Endothelial cell of hepatic sinusoid (primary cell): ENCODE measurements at regions not wholly inside any gene's neighbourhood (a gene's known extent, or its start where the extent isn't known, plus 50 kb on each side); places are given as distances from the start of the nearest gene placed in this dataset.
"Not testable (repeated sequence)": the region's sequence is repeated elsewhere in the genome, so short reads cannot be mapped to it uniquely, and the experiment has no call there.

Source experiments
- in situ Hi-C: cut with HindIII; loops from 2 replicates; pipeline ENCODE4 v1.10.0; 2017; ENCODE audit warnings: low sequenced_read_pairs

GRCh38 chr13:110045919-110046318, 259.5 kb upstream of the IRS2 start:
- in situ Hi-C loops = no loop called here

- in situ Hi-C loops = no loop called here
Observed at GRCh38 chr13:110045202-110045601, 258.8 kb upstream of the IRS2 start.

GRCh38 chr13:110044551-110045111, 258.2 kb upstream of the IRS2 start:
- in situ Hi-C loops = no loop called here

GRCh38 chr13:110042253-110042950, 256.0 kb upstream of the IRS2 start:
- in situ Hi-C loops = no loop called here

GRCh38 chr13:110041638-110042037, 255.3 kb upstream of the IRS2 start:
- in situ Hi-C loops = not testable (repeated sequence)

GRCh38 chr13:110037925-110038573, 251.7 kb upstream of the IRS2 start:
- in situ Hi-C loops = no loop called here

- in situ Hi-C loops = no loop called here
Observed at GRCh38 chr13:110036060-110036459, 249.7 kb upstream of the IRS2 start.

- in situ Hi-C loops = no loop called here
Observed at GRCh38 chr13:110034031-110034549, 247.7 kb upstream of the IRS2 start.

GRCh38 chr13:110032969-110033368, 246.6 kb upstream of the IRS2 start:
- in situ Hi-C loops = no loop called here

- in situ Hi-C loops = no loop called here
Observed at GRCh38 chr13:110030394-110030928, 244.1 kb upstream of the IRS2 start.

GRCh38 chr13:110028838-110029621, 242.6 kb upstream of the IRS2 start:
- in situ Hi-C loops = loop anchor here (10.0 kb wide), 1 partner anchor 64 kb away; no protein-coding TSS in a partner anchor

- in situ Hi-C loops = loop anchor here (10.0 kb wide), 1 partner anchor 64 kb away; no protein-coding TSS in a partner anchor
Observed at GRCh38 chr13:110028311-110028710, 241.9 kb upstream of the IRS2 start.

- in situ Hi-C loops = loop anchor here (10.0 kb wide), 1 partner anchor 63 kb away; no protein-coding TSS in a partner anchor
Observed at GRCh38 chr13:110027470-110028240, 241.3 kb upstream of the IRS2 start.

- in situ Hi-C loops = loop anchor here (10.0 kb wide), 1 partner anchor 60 kb away; no protein-coding TSS in a partner anchor
Observed at GRCh38 chr13:110024645-110024980, 238.2 kb upstream of the IRS2 start.

- in situ Hi-C loops = loop anchor here (10.0 kb wide), 1 partner anchor 59 kb away; no protein-coding TSS in a partner anchor
Observed at GRCh38 chr13:110023729-110024644, 237.6 kb upstream of the IRS2 start.

GRCh38 chr13:110018009-110018408, 231.6 kb upstream of the IRS2 start:
- in situ Hi-C loops = no loop called here

- in situ Hi-C loops = no loop called here
Observed at GRCh38 chr13:110017379-110017778, 231.0 kb upstream of the IRS2 start.

- in situ Hi-C loops = no loop called here
Observed at GRCh38 chr13:110015253-110015652, 228.9 kb upstream of the IRS2 start.

- in situ Hi-C loops = no loop called here
Observed at GRCh38 chr13:110014719-110015118, 228.3 kb upstream of the IRS2 start.
